CD4-positive, alpha-beta T cell treated with Interleukin-4 for 1 hour (primary cell): ENCODE measurements at regions not wholly inside any gene's neighbourhood (a gene's known extent, or its start where the extent isn't known, plus 50 kb on each side); places are given as distances from the start of the nearest gene placed in this dataset.

Source experiments
- DNase-seq, 2 donors: peaks; one replicate each; pipeline ENCODE4 v3.0.0-alpha.2; 2020 to 2022

- no peak for DNase-seq
These were observed 209.0 kb downstream of the THBS2 start for GRCh38 chr6:169044381-169045230.

- DNase-seq: no peak
These were observed 211.6 kb downstream of the THBS2 start for GRCh38 chr6:169042061-169042460.

- no peak for DNase-seq
These were observed 212.6 kb downstream of the THBS2 start for GRCh38 chr6:169041078-169041477.

- DNase-seq: no peak
These were observed 215.0 kb downstream of the THBS2 start for GRCh38 chr6:169038691-169039090.

- DNase-seq: no peak
These were observed 218.0 kb downstream of the THBS2 start for GRCh38 chr6:169035385-169036240.

GRCh38 chr6:169034516-169035167, 219.0 kb downstream of the THBS2 start:
- DNase-seq: no peak

GRCh38 chr6:169029861-169030260, 223.8 kb downstream of the THBS2 start:
- DNase-seq: no peak

GRCh38 chr6:169028343-169028742, 225.3 kb downstream of the THBS2 start:
- DNase-seq: no peak

- DNase-seq: no peak
These were observed 227.5 kb downstream of the THBS2 start for GRCh38 chr6:169026175-169026574.

GRCh38 chr6:169024047-169024660, 229.5 kb downstream of the THBS2 start:
- no peak for DNase-seq

GRCh38 chr6:169023161-169023874, 230.3 kb downstream of the THBS2 start:
- no peak for DNase-seq

- DNase-seq: no peak
These were observed 231.6 kb downstream of the THBS2 start for GRCh38 chr6:169022079-169022478.

- DNase-seq: no peak
These were observed 232.8 kb downstream of the THBS2 start for GRCh38 chr6:169020821-169021220.

- DNase-seq: no peak
These were observed 233.7 kb downstream of the THBS2 start for GRCh38 chr6:169019727-169020491.

- DNase-seq: no peak
These were observed 234.5 kb downstream of the THBS2 start for GRCh38 chr6:169019111-169019510.

GRCh38 chr6:169016758-169017157, 236.9 kb downstream of the THBS2 start:
- DNase-seq: no peak

GRCh38 chr6:169014211-169015197, 239.1 kb downstream of the THBS2 start:
- no peak for DNase-seq

GRCh38 chr6:169009628-169010027, 244.0 kb downstream of the THBS2 start:
- no peak for DNase-seq

- no peak for DNase-seq
These were observed 244.9 kb downstream of the THBS2 start for GRCh38 chr6:169008641-169009257.

GRCh38 chr6:169005166-169005565, 248.5 kb downstream of the THBS2 start:
- DNase-seq: no peak
